ENCODE measurements at regions not wholly inside any gene's neighbourhood (a gene's known extent, or its start where the extent isn't known, plus 50 kb on each side); places are given as distances from the start of the nearest gene placed in this dataset.

GRCh38 chr3:194738254-194739093 is 52.8 kb downstream of the FAM43A start:
- no peak overlapping the region for H3K4me3 ChIP-seq (ENCODE audit: low read depth, low read length)
- TF ChIP-seq CTCF (IDR thresholded peaks at IDR 0.05; ENCODE audit: insufficient read depth, low read depth, low read length) = no peak

GRCh38 chr3:194739498-194740284 is 54.0 kb downstream of the FAM43A start:
- DNase-seq (ENCODE audit: low read depth) = no peak
- H3K4me3 ChIP-seq (ENCODE audit: low read depth, low read length) = no peak overlapping the region
- TF ChIP-seq CTCF (IDR thresholded peaks at IDR 0.05; ENCODE audit: insufficient read depth, low read depth, low read length) = no peak

More at GRCh38 chr3:194738254-194739093, 52.8 kb downstream of the FAM43A start:
- DNase-seq (ENCODE audit: low read depth) = no peak

- DNase-seq (ENCODE audit: low read depth) = peak; percentile 20
- TF ChIP-seq CTCF (IDR thresholded peaks at IDR 0.05; ENCODE audit: insufficient read depth, low read depth, low read length) = no peak
- H3K4me3 ChIP-seq (ENCODE audit: low read depth, low read length) = no peak overlapping the region
Observed at GRCh38 chr3:194740859-194741491, 55.3 kb downstream of the FAM43A start.

DNA sequence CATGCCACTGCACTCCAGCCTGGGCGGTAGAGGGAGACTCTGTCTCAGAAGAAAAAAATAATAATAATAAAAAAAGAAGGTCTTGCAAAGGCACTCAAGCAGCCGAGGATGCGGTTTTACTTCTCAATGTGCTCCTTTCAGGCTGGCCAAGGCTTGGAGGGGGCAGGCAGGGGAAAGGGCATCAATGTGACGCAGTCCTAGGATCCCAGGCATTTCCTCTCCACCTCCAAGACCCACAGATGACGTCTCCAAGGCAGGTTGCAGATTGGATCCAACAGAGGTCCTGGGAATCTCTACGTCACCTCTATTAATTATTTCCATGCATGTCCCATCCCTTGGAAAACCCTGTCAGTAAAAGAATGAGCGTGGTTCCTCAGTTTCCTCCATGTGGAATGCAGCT is 56.2 kb downstream of the FAM43A start:
- DNase-seq (ENCODE audit: low read depth) = no peak
- H3K4me3 ChIP-seq (ENCODE audit: low read depth, low read length) = no peak overlapping the region
- no peak for TF ChIP-seq CTCF (IDR thresholded peaks at IDR 0.05; ENCODE audit: insufficient read depth, low read depth, low read length)

- no peak for TF ChIP-seq CTCF (IDR thresholded peaks at IDR 0.05; ENCODE audit: insufficient read depth, low read depth, low read length)
- no peak for DNase-seq (ENCODE audit: low read depth)
- no peak overlapping the region for H3K4me3 ChIP-seq (ENCODE audit: low read depth, low read length)
Observed at GRCh38 chr3:194744826-194745225, 59.1 kb downstream of the FAM43A start.

DNA sequence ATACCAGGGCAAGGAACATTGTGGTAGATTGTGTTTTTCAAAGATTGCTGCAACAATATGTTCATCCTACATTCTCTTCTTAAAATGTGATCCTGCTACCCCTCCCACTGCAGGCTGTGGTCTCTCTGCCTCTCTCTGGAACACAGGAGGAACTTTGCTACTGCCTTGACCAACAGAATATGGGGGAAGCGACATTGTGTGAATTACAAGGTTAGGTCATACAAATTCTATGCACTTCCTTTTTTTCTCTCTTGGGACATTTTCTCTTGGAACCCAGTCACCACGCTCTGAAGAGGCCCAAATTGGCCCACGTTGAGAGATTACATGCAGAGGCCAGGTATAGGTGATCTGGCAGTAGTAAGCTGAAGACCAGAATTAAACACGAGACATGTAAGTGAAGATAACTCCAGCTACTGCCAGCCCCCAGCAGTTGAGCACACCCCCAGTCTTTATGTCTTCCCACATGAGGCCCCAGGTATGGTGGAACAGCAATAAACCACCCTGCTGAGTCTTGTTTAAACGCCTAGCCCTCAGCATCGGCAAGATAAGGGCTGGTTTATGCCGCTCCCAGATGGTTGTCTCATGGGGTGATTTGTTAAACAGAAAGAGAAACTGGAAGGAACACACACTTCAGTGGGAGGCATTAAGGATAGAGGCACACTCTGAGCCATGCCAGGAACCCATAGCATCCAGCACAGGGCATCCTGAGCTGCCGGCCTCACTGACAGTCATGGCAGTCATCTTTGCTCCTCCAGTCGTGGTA is 59.9 kb downstream of the FAM43A start:
- DNase-seq (ENCODE audit: low read depth) = no peak
- H3K4me3 ChIP-seq (ENCODE audit: low read depth, low read length) = no peak overlapping the region
- TF ChIP-seq CTCF (IDR thresholded peaks at IDR 0.05; ENCODE audit: insufficient read depth, low read depth, low read length) = no peak
